PFSK-1 (cell line): ENCODE measurements at regions not wholly inside any gene's neighbourhood (a gene's known extent, or its start where the extent isn't known, plus 50 kb on each side); places are given as distances from the start of the nearest gene placed in this dataset.

ENCODE experiments used
- FOXP2 ChIP-seq: optimal IDR thresholded peaks from 2 replicates; pipeline ENCODE3; 2011; ENCODE audit warnings: borderline replicate concordance, control low read depth, inconsistent platforms; ENCODE audit not compliant: insufficient read depth; ENCODE audit errors: extremely low read length, extremely low read depth
- POLR2AphosphoS5 ChIP-seq: IDR thresholded peaks from 2 replicates; pipeline ENCODE4 v1.6.1; 2012; ENCODE audit warnings: low read depth, mild to moderate bottlenecking, control low read depth, low read length, moderate library complexity
- SIN3A ChIP-seq: IDR thresholded peaks from 2 replicates; pipeline ENCODE4 v1.6.1; 2012; ENCODE audit warnings: mild to moderate bottlenecking, low read length, moderate library complexity, borderline replicate concordance; ENCODE audit not compliant: insufficient read depth
- TAF1 ChIP-seq: IDR thresholded peaks from 2 replicates; pipeline ENCODE4 v1.6.1; 2012; ENCODE audit warnings: low read length, control low read depth, borderline replicate concordance; ENCODE audit not compliant: insufficient read depth
- TF ChIP-seq, protein P1 (sequence below), 2 experiments: IDR thresholded peaks; 2 replicates each; pipeline versions ENCODE4 v1.6.1 to v1.8.0; 2011 to 2012; ENCODE audit warnings: low read depth in 2 of 2, low read length in 2 of 2, control low read depth in 1 of 2, inconsistent platforms in 1 of 2, mild to moderate bottlenecking in 1 of 2, moderate library complexity in 1 of 2; ENCODE audit not compliant: insufficient read depth in 1 of 2

GRCh38 chr3:65004795-65005295, 317.0 kb upstream of the ADAMTS9 start:
- TF ChIP-seq SIN3A (no peak), TAF1 (no peak), FOXP2 (no peak), POLR2AphosphoS5 (no peak)
- TF ChIP-seq, protein P1, sequence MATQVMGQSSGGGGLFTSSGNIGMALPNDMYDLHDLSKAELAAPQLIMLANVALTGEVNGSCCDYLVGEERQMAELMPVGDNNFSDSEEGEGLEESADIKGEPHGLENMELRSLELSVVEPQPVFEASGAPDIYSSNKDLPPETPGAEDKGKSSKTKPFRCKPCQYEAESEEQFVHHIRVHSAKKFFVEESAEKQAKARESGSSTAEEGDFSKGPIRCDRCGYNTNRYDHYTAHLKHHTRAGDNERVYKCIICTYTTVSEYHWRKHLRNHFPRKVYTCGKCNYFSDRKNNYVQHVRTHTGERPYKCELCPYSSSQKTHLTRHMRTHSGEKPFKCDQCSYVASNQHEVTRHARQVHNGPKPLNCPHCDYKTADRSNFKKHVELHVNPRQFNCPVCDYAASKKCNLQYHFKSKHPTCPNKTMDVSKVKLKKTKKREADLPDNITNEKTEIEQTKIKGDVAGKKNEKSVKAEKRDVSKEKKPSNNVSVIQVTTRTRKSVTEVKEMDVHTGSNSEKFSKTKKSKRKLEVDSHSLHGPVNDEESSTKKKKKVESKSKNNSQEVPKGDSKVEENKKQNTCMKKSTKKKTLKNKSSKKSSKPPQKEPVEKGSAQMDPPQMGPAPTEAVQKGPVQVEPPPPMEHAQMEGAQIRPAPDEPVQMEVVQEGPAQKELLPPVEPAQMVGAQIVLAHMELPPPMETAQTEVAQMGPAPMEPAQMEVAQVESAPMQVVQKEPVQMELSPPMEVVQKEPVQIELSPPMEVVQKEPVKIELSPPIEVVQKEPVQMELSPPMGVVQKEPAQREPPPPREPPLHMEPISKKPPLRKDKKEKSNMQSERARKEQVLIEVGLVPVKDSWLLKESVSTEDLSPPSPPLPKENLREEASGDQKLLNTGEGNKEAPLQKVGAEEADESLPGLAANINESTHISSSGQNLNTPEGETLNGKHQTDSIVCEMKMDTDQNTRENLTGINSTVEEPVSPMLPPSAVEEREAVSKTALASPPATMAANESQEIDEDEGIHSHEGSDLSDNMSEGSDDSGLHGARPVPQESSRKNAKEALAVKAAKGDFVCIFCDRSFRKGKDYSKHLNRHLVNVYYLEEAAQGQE (IDR thresholded peaks at IDR 0.05; ENCODE audit: insufficient read depth in 1 of 2, low read depth in 2 of 2, low read length in 2 of 2): no peak

DNA sequence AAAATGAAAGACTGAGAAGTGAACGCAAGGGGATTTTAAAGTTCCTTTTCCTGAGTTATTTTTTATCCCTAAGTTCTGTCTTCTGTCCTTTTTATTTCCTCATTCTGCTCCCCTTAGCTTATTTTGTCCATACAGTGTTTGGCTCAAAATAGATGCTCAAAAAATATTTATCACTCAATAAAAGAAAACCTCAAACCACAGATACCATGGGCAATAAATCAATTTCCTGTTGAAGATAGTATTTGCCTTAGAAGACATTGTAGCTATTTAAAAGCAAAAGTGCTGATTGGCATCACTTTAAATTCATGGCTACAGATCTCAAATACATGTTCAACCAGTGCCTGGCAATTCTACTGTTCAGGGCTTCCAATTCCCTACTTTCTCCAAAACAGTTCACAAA, 316.5 kb upstream of the ADAMTS9 start:
- TF ChIP-seq POLR2AphosphoS5 (no peak), SIN3A (no peak), TAF1 (no peak), FOXP2 (no peak)
- TF ChIP-seq, protein P1 (IDR thresholded peaks at IDR 0.05; ENCODE audit: insufficient read depth in 1 of 2, low read depth in 2 of 2, low read length in 2 of 2): no peak

- TF ChIP-seq, protein P1 (IDR thresholded peaks at IDR 0.05; ENCODE audit: insufficient read depth in 1 of 2, low read depth in 2 of 2, low read length in 2 of 2): no peak
- no peak for TF ChIP-seq SIN3A
- TF ChIP-seq FOXP2: no peak
- no peak for TF ChIP-seq TAF1
Measured at GRCh38 chr3:64998317-64998716, 310.5 kb upstream of the ADAMTS9 start.

GRCh38 chr3:64995857-64996551, 308.2 kb upstream of the ADAMTS9 start:
- TF ChIP-seq SIN3A (no peak), FOXP2 (no peak), TAF1 (no peak)
- TF ChIP-seq, protein P1 (IDR thresholded peaks at IDR 0.05; ENCODE audit: insufficient read depth in 1 of 2, low read depth in 2 of 2, low read length in 2 of 2): peak in 1 of 2 experiments; percentile 65; a peak in 1 of 4 replicates
